PC-3 (cell line): ENCODE measurements at regions not wholly inside any gene's neighbourhood (a gene's known extent, or its start where the extent isn't known, plus 50 kb on each side); places are given as distances from the start of the nearest gene placed in this dataset.

ENCODE experiments used
- ATAC-seq: fragments of 200-7000 bp; cut with Tn5 transposase; 2 replicates; pipeline ENCODE4 v1.9.1; 2020; ENCODE audit warnings: mild to moderate bottlenecking, moderate library complexity
- BruUV-seq: library from RNA; stranded (reverse); fragments of 400-500 nt; replicated peaks from 2 replicates; lab custom pipeline; 2021; lab: Mats Ljungman, UMichigan
- CTCF ChIA-PET: fragments of 300-600 bp; sonication (Branson Sonifier 250); formaldehyde crosslinking; loops from one replicate; lab custom pipeline; 2022; ENCODE audit warnings: antibody characterized with exemption; lab: Charles Lee
- POLR2A ChIA-PET: fragments of 300-600 bp; sonication (Branson Sonifier 250); formaldehyde crosslinking; loops from one replicate; lab custom pipeline; 2022; ENCODE audit warnings: antibody characterized with exemption; ENCODE audit not compliant: unreplicated experiment; lab: Charles Lee
- DNase-seq: peaks from one replicate; pipeline ENCODE4 v3.0.0-alpha.2; 2015
- H2AFZ ChIP-seq: fragments of 300-600 bp; sonication (generic); 2 replicates; pipeline ENCODE4 v1.6.0; 2016; ENCODE audit warnings: antibody characterized with exemption, low read length
- H3F3A ChIP-seq: fragments of 300-600 bp; sonication (generic); one replicate; pipeline ENCODE4 v1.6.0; 2017; ENCODE audit warnings: antibody characterized with exemption, low read length, control low read depth, mild to moderate bottlenecking; ENCODE audit not compliant: unreplicated experiment
- H3K27ac ChIP-seq: fragments of 300-600 bp; sonication (generic); 2 replicates; pipeline ENCODE4 v1.5.1; 2016; ENCODE audit warnings: mild to moderate bottlenecking, low read length
- H3K27me3 ChIP-seq: fragments of 300-600 bp; sonication (generic); 2 replicates; pipeline ENCODE4 v1.6.1; 2016; ENCODE audit warnings: low read length, mixed read lengths
- H3K36me3 ChIP-seq: fragments of 300-600 bp; sonication (generic); 2 replicates; pipeline ENCODE4 v1.6.1; 2016; ENCODE audit warnings: low read depth, mixed run types, low read length, mixed read lengths
- H3K4me1 ChIP-seq: fragments of 300-600 bp; sonication (generic); 2 replicates; pipeline ENCODE4 v1.5.1; 2016; ENCODE audit warnings: low read length; ENCODE audit not compliant: insufficient read depth
- H3K4me2 ChIP-seq: fragments of 300-600 bp; sonication (generic); 2 replicates; pipeline ENCODE4 v1.6.0; 2016; ENCODE audit warnings: low read length
- H3K4me3 ChIP-seq: fragments of 300-600 bp; sonication (generic); 2 replicates; pipeline ENCODE4 v1.5.1; 2016; ENCODE audit warnings: mild to moderate bottlenecking, low read length, mixed read lengths
- H3K79me2 ChIP-seq: fragments of 300-600 bp; sonication (generic); 2 replicates; pipeline ENCODE4 v1.6.1; 2017; ENCODE audit warnings: low read length, mixed read lengths
- H3K9ac ChIP-seq: fragments of 300-600 bp; sonication (generic); 2 replicates; pipeline ENCODE4 v1.6.0; 2016; ENCODE audit warnings: mild to moderate bottlenecking, low read length
- H3K9me2 ChIP-seq: fragments of 300-600 bp; sonication (generic); replicated peaks from 2 replicates; pipeline ENCODE4 v1.6.1; 2016; ENCODE audit warnings: mixed run types, low read length, mixed read lengths
- H3K9me3 ChIP-seq: fragments of 300-600 bp; sonication (generic); 2 replicates; pipeline ENCODE4 v1.6.1; 2016; ENCODE audit warnings: low read length, mixed read lengths
- H4K20me1 ChIP-seq: fragments of 300-600 bp; sonication (generic); 2 replicates; pipeline ENCODE4 v1.6.1; 2016; ENCODE audit warnings: low read length, mixed read lengths
- CTCF ChIP-seq: fragments of 300-600 bp; sonication (generic); conservative IDR thresholded peaks from 2 replicates; pipeline ENCODE4 v1.5.1; 2017; ENCODE audit warnings: antibody characterized with exemption, low read depth, mild to moderate bottlenecking, low read length
- EZH2 ChIP-seq: fragments of 300-600 bp; sonication (generic); IDR thresholded peaks from one replicate; pipeline ENCODE4 v1.6.1; 2017; ENCODE audit warnings: antibody characterized with exemption, mild to moderate bottlenecking, low read length; ENCODE audit not compliant: unreplicated experiment
- EZH2phosphoT487 ChIP-seq: fragments of 300-600 bp; sonication (generic); IDR thresholded peaks from 2 replicates; pipeline ENCODE4 v1.6.1; 2018; ENCODE audit warnings: mild to moderate bottlenecking, antibody characterized with exemption, low read length, borderline replicate concordance
- intact Hi-C: fragments of 100-400 bp; cut with micrococcal nuclease; formaldehyde crosslinking; loops from 2 replicates; pipeline ENCODE4 v1.9.0; 2023

GRCh38 chr5:87845734-87846133, 422.9 kb downstream of the TMEM161B start:
- CTCF ChIA-PET, result interaction anchor here (0.5 to 0.6 kb wide), 2 partner anchors 64 to 295 kb away, joined by 3 to 7 read pairs; no protein-coding TSS in a partner anchor
- no peaks in the 10 kb centered on the region for H3K9me3 ChIP-seq
- peaks cover 19% of the 10 kb centered on the region for H3K4me1 ChIP-seq
- no peak overlapping the region for H3K9ac ChIP-seq
- H3K4me2 ChIP-seq, result no peak overlapping the region
- POLR2A ChIA-PET, result no interaction called here
- no peaks in the 10 kb centered on the region for H3K9me2 ChIP-seq
- H3F3A ChIP-seq, result no peaks in the 10 kb centered on the region
- no peaks in the 10 kb centered on the region for H3K27me3 ChIP-seq
- no TSS peak for BruUV-seq
- H2AFZ ChIP-seq, result no peak overlapping the region
- no peak overlapping the region for H3K27ac ChIP-seq
- no peaks in the 10 kb centered on the region for H3K36me3 ChIP-seq
- H4K20me1 ChIP-seq, result no peaks in the 10 kb centered on the region
- H3K4me3 ChIP-seq, result no peak overlapping the region
- ATAC-seq (peak; percentile 93), DNase-seq (peak; percentile 69)
- intact Hi-C loops, result loop anchor here (10.0 kb wide), 1 partner anchor 421 kb away; no protein-coding TSS in a partner anchor
- TF ChIP-seq CTCF (no peak), EZH2phosphoT487 (no peak), EZH2 (no peak)
- no peaks in the 10 kb centered on the region for H3K79me2 ChIP-seq

GRCh38 chr5:87844866-87845265, 423.8 kb downstream of the TMEM161B start:
- no peaks in the 10 kb centered on the region for H3K36me3 ChIP-seq
- no peaks in the 10 kb centered on the region for H3K79me2 ChIP-seq
- ATAC-seq (no peak), DNase-seq (no peak)
- H3K9me3 ChIP-seq, result no peaks in the 10 kb centered on the region
- H4K20me1 ChIP-seq, result no peaks in the 10 kb centered on the region
- ChIA-PET POLR2A (no interaction called here), CTCF (interaction anchor here (0.6 to 0.7 kb wide), 3 partner anchors 9 to 288 kb away, joined by 3 to 5 read pairs (median 3); no protein-coding TSS in a partner anchor)
- H3K4me1 ChIP-seq, result peaks cover 11% of the 10 kb centered on the region; the same call in 1 of the 2 replicates
- no peaks in the 10 kb centered on the region for H3F3A ChIP-seq
- no peak for TF ChIP-seq CTCF
- no peak for TF ChIP-seq EZH2
- no peak for TF ChIP-seq EZH2phosphoT487
- intact Hi-C loops, result loop anchor here (1.0 to 10.0 kb wide), 2 partner anchors 64 to 420 kb away; no protein-coding TSS in a partner anchor
- no peak overlapping the region for H3K4me2 ChIP-seq
- H2AFZ ChIP-seq, result no peak overlapping the region
- no peak overlapping the region for H3K9ac ChIP-seq
- no peaks in the 10 kb centered on the region for H3K9me2 ChIP-seq
- BruUV-seq, result no TSS peak
- H3K27me3 ChIP-seq, result no peaks in the 10 kb centered on the region
- no peak overlapping the region for H3K4me3 ChIP-seq
- no peak overlapping the region for H3K27ac ChIP-seq

- CTCF ChIA-PET, result interaction anchor here (0.6 to 0.7 kb wide), 3 partner anchors 9 to 289 kb away, joined by 3 to 5 read pairs (median 3); no protein-coding TSS in a partner anchor
- H3K9me2 ChIP-seq, result no peaks in the 10 kb centered on the region
- H3K9ac ChIP-seq, result no peak overlapping the region
- no peak overlapping the region for H2AFZ ChIP-seq
- H3K9me3 ChIP-seq, result 0 out of 2 replicates have a peak, but pooled peaks cover under 1% of the 10 kb centered on the region
- ATAC-seq (peak; percentile 59), DNase-seq (peak; percentile 31)
- H4K20me1 ChIP-seq, result no peaks in the 10 kb centered on the region
- no peaks in the 10 kb centered on the region for H3F3A ChIP-seq
- TF ChIP-seq EZH2phosphoT487, result no peak
- TF ChIP-seq CTCF, result peak; percentile 68
- TF ChIP-seq EZH2, result no peak
- peaks cover 11% of the 10 kb centered on the region; the same call in 1 of the 2 replicates for H3K4me1 ChIP-seq
- intact Hi-C loops, result loop anchor here (1.0 to 10.0 kb wide), 2 partner anchors 63 to 420 kb away; no protein-coding TSS in a partner anchor
- no peak overlapping the region for H3K27ac ChIP-seq
- H3K36me3 ChIP-seq, result no peaks in the 10 kb centered on the region
- H3K27me3 ChIP-seq, result no peaks in the 10 kb centered on the region
- no TSS peak for BruUV-seq
- no peak overlapping the region for H3K4me3 ChIP-seq
- H3K79me2 ChIP-seq, result no peaks in the 10 kb centered on the region
- no peak overlapping the region for H3K4me2 ChIP-seq
- POLR2A ChIA-PET, result no interaction called here
These were observed 424.2 kb downstream of the TMEM161B start for GRCh38 chr5:87844449-87844848.
